ENCODE measurements at regions not wholly inside any gene's neighbourhood (a gene's known extent, or its start where the extent isn't known, plus 50 kb on each side); places are given as distances from the start of the nearest gene placed in this dataset.

DNA sequence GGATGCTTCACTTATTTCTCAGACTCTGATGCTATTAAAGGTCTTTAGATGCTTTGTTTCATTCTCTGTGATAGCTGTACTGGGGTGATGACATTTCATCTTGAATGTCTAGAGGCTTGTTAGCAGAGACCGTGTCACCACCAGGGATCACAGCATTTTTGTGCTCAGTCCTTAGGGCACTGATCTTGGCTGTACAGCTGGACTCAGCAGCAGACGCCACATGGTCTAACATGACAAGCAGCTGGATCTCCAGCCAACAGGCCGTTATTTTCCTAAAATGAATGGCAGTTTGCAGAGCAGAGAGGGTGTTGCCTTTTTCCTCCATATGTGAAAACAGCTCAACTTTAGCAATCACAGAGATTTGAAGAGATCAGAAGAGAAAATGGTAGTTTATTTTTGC is 491.8 kb downstream of the CDH2 start:
- TF ChIP-seq, protein P1, sequence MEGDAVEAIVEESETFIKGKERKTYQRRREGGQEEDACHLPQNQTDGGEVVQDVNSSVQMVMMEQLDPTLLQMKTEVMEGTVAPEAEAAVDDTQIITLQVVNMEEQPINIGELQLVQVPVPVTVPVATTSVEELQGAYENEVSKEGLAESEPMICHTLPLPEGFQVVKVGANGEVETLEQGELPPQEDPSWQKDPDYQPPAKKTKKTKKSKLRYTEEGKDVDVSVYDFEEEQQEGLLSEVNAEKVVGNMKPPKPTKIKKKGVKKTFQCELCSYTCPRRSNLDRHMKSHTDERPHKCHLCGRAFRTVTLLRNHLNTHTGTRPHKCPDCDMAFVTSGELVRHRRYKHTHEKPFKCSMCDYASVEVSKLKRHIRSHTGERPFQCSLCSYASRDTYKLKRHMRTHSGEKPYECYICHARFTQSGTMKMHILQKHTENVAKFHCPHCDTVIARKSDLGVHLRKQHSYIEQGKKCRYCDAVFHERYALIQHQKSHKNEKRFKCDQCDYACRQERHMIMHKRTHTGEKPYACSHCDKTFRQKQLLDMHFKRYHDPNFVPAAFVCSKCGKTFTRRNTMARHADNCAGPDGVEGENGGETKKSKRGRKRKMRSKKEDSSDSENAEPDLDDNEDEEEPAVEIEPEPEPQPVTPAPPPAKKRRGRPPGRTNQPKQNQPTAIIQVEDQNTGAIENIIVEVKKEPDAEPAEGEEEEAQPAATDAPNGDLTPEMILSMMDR (conservative IDR thresholded peaks at IDR 0.05; ENCODE audit: low read depth, low read length) = no peak
- TF ChIP-seq BHLHE40 (IDR thresholded peaks at IDR 0.05; ENCODE audit: low read depth, low read length) (no peak), SMC3 (IDR thresholded peaks at IDR 0.05; ENCODE audit: low read depth, low read length) (no peak), RFX5 (IDR thresholded peaks at IDR 0.05; ENCODE audit: low read depth, low read length) (no peak), MXI1 (IDR thresholded peaks at IDR 0.05; ENCODE audit: borderline replicate concordance, low read depth, low read length) (no peak), MAFK (IDR thresholded peaks at IDR 0.05; ENCODE audit: low read depth, low read length) (no peak), POLR2A (IDR thresholded peaks at IDR 0.05; ENCODE audit: low read depth, low read length) (no peak), CHD1 (IDR thresholded peaks at IDR 0.05; ENCODE audit: low read depth, low read length) (no peak), MAZ (IDR thresholded peaks at IDR 0.05; ENCODE audit: borderline replicate concordance, low read depth, low read length) (no peak), RAD21 (IDR thresholded peaks at IDR 0.05; ENCODE audit: low read length) (no peak), CEBPB (IDR thresholded peaks at IDR 0.05; ENCODE audit: low read depth, low read length) (no peak)
- TF ChIP-seq, protein P2, sequence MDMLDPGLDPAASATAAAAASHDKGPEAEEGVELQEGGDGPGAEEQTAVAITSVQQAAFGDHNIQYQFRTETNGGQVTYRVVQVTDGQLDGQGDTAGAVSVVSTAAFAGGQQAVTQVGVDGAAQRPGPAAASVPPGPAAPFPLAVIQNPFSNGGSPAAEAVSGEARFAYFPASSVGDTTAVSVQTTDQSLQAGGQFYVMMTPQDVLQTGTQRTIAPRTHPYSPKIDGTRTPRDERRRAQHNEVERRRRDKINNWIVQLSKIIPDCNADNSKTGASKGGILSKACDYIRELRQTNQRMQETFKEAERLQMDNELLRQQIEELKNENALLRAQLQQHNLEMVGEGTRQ (IDR thresholded peaks at IDR 0.05; ENCODE audit: low read depth, low read length) = no peak
